GM23338 (cell line): ENCODE measurements at regions not wholly inside any gene's neighbourhood (a gene's known extent, or its start where the extent isn't known, plus 50 kb on each side); places are given as distances from the start of the nearest gene placed in this dataset.

Experiments
- ATAC-seq: fragments of 200-7000 bp; cut with Tn5 transposase; 3 replicates; pipeline ENCODE4 v1.9.1; 2020
- DNase-seq: peaks from one replicate; pipeline ENCODE4 v3.0.0-alpha.2; 2015; ENCODE audit warnings: low spot score
- H2AFZ ChIP-seq: fragments of 200-600 bp; sonication (generic); 2 replicates; pipeline ENCODE4 v1.8.0; 2016; ENCODE audit warnings: antibody characterized with exemption, mild to moderate bottlenecking, moderate library complexity
- H3F3A ChIP-seq: fragments of 200-600 bp; sonication (generic); replicated peaks from 2 replicates; pipeline ENCODE4 v1.8.0; 2017; ENCODE audit warnings: antibody characterized with exemption, mixed run types, low read depth
- H3K27ac ChIP-seq: fragments of 200-600 bp; sonication (generic); 2 replicates; pipeline ENCODE4 v1.6.1; 2016; ENCODE audit warnings: low read depth
- H3K27me3 ChIP-seq: fragments of 200-600 bp; sonication (generic); 2 replicates; pipeline ENCODE4 v1.8.0; 2016; ENCODE audit warnings: mild to moderate bottlenecking, mixed run types, moderate library complexity; ENCODE audit not compliant: insufficient read depth
- H3K36me3 ChIP-seq: fragments of 200-600 bp; sonication (generic); 2 replicates; pipeline ENCODE4 v1.8.0; 2016; ENCODE audit warnings: mild to moderate bottlenecking; ENCODE audit not compliant: insufficient read depth
- H3K4me1 ChIP-seq: fragments of 200-600 bp; sonication (generic); 2 replicates; pipeline ENCODE4 v1.8.0; 2016; ENCODE audit warnings: mild to moderate bottlenecking, moderate library complexity; ENCODE audit not compliant: insufficient read depth
- H3K4me2 ChIP-seq: fragments of 200-600 bp; sonication (generic); 2 replicates; pipeline ENCODE4 v1.7.1; 2017; ENCODE audit warnings: mixed run types
- H3K4me3 ChIP-seq: fragments of 200-600 bp; sonication (generic); 2 replicates; pipeline ENCODE4 v1.6.1; 2016; ENCODE audit warnings: mixed run types
- H3K79me2 ChIP-seq: fragments of 200-600 bp; sonication (generic); replicated peaks from 2 replicates; pipeline ENCODE4 v1.8.0; 2017; ENCODE audit warnings: mild to moderate bottlenecking; ENCODE audit not compliant: insufficient read depth
- H3K9me2 ChIP-seq: fragments of 200-600 bp; sonication (generic); 2 replicates; pipeline ENCODE4 v1.8.0; 2017; ENCODE audit not compliant: insufficient read depth
- H4K20me1 ChIP-seq: fragments of 200-600 bp; sonication (generic); replicated peaks from 2 replicates; pipeline ENCODE4 v1.8.0; 2017; ENCODE audit warnings: mild to moderate bottlenecking; ENCODE audit not compliant: insufficient read depth
- H3K27ac Mint-ChIP-seq: 2 replicates; pipeline ENCODE4 v1.8.0; 2020; ENCODE audit warnings: inconsistent platforms, mild to moderate bottlenecking, moderate library complexity, mixed read lengths
- H3K27me3 Mint-ChIP-seq: 3 replicates; pipeline ENCODE4 v1.8.0; 2022; ENCODE audit warnings: low read depth, mild to moderate bottlenecking, moderate library complexity, mixed read lengths, inconsistent platforms; ENCODE audit not compliant: insufficient read depth, poor library complexity
- H3K36me3 Mint-ChIP-seq: 3 replicates; pipeline ENCODE4 v1.8.0; 2021; ENCODE audit warnings: low read depth, mild to moderate bottlenecking, inconsistent platforms, moderate library complexity, mixed read lengths
- H3K4me1 Mint-ChIP-seq: 3 replicates; pipeline ENCODE4 v1.8.0; 2020; ENCODE audit warnings: mild to moderate bottlenecking, inconsistent platforms, mixed read lengths
- H3K4me3 Mint-ChIP-seq: 3 replicates; pipeline ENCODE4 v1.8.0; 2021; ENCODE audit warnings: moderate library complexity, mild to moderate bottlenecking, inconsistent platforms, mixed read lengths
- H3K9me3 Mint-ChIP-seq: 3 replicates; pipeline ENCODE4 v1.8.0; 2020; ENCODE audit warnings: moderate library complexity, mild to moderate bottlenecking, inconsistent platforms, mixed read lengths
- CREB1 ChIP-seq: fragments of 250-450 bp; sonication (Bioruptor Pico); IDR thresholded peaks from 2 replicates; pipeline ENCODE4 v1.5.0; 2020; ENCODE audit warnings: low read depth, mild to moderate bottlenecking, moderate library complexity
- CTCF ChIP-seq, 2 experiments: fragments of 200-600 bp in 1 of 2; sonication (generic) in 1 of 2; conservative IDR thresholded peaks; 2 replicates each; pipeline versions ENCODE4 v1.5.1 to v1.6.1; 2016 to 2017; ENCODE audit warnings: antibody characterized with exemption in 2 of 2, low read depth in 2 of 2, mild to moderate bottlenecking in 2 of 2, moderate library complexity in 1 of 2
- ETS1 ChIP-seq: IDR thresholded peaks from 2 replicates; pipeline ENCODE4 v1.6.1; 2016; ENCODE audit warnings: antibody characterized with exemption
- EZH2 ChIP-seq: fragments of 200-600 bp; sonication (generic); IDR thresholded peaks from one replicate; pipeline ENCODE4 v1.8.0; 2017; ENCODE audit warnings: antibody characterized with exemption, mild to moderate bottlenecking, low read depth; ENCODE audit not compliant: unreplicated experiment
- EZH2phosphoT487 ChIP-seq: fragments of 200-600 bp; sonication (generic); IDR thresholded peaks from one replicate; pipeline ENCODE4 v1.8.1; 2018; ENCODE audit warnings: antibody characterized with exemption; ENCODE audit not compliant: unreplicated experiment
- JUNB ChIP-seq: IDR thresholded peaks from one replicate; pipeline ENCODE4 v1.6.1; 2016; ENCODE audit warnings: antibody characterized with exemption; ENCODE audit not compliant: unreplicated experiment
- NANOG ChIP-seq: IDR thresholded peaks from 2 replicates; pipeline ENCODE4 v1.6.1; 2016; ENCODE audit warnings: antibody characterized with exemption, borderline replicate concordance
- REST ChIP-seq: IDR thresholded peaks from one replicate; pipeline ENCODE4 v1.6.1; 2018; ENCODE audit warnings: antibody characterized with exemption; ENCODE audit not compliant: unreplicated experiment
- STAT1 ChIP-seq: IDR thresholded peaks from one replicate; pipeline ENCODE4 v1.6.1; 2016; ENCODE audit warnings: antibody characterized with exemption; ENCODE audit not compliant: unreplicated experiment
- ZNF114 ChIP-seq: fragments of 250-450 bp; sonication (Bioruptor Pico); IDR thresholded peaks from 2 replicates; pipeline ENCODE4 v1.5.0; 2020; ENCODE audit warnings: mild to moderate bottlenecking, moderate library complexity
- ZNF462 ChIP-seq: fragments of 250-450 bp; sonication (Bioruptor Pico); IDR thresholded peaks from 2 replicates; pipeline ENCODE4 v1.5.0; 2020; ENCODE audit warnings: mild to moderate bottlenecking, moderate library complexity

GRCh38 chr3:56927855-56928254 lies 126.1 kb upstream of the ARHGEF3 start:
- Histone ChIP-seq H3K4me2 (no peak overlapping the region), H3K4me3 (no peak overlapping the region), H3F3A (no peaks in the 10 kb centered on the region), H3K36me3 (no peaks in the 10 kb centered on the region), H4K20me1 (no peaks in the 10 kb centered on the region; the same call in 1 of the 2 replicates), H3K79me2 (no peaks in the 10 kb centered on the region), H2AFZ (no peak overlapping the region), H3K27me3 (no peaks in the 10 kb centered on the region), H3K27ac (no peak overlapping the region), H3K9me2 (no peaks in the 10 kb centered on the region), H3K4me1 (peaks cover 15% of the 10 kb centered on the region)
- Mint-ChIP-seq H3K4me3 (no peak overlapping the region), H3K27ac (no peak overlapping the region), H3K9me3 (peaks cover under 1% of the 10 kb centered on the region; the same call in 1 of the 3 replicates), H3K4me1 (peaks cover 30% of the 10 kb centered on the region), H3K27me3 (peaks cover 2% of the 10 kb centered on the region), H3K36me3 (no peaks in the 10 kb centered on the region)
- no peak for TF ChIP-seq EZH2
- no peak for TF ChIP-seq ETS1
- no peak for TF ChIP-seq REST
- TF ChIP-seq NANOG: no peak
- TF ChIP-seq STAT1: no peak
- TF ChIP-seq ZNF462 (CRISPR knock-in tag): no peak
- no peak for TF ChIP-seq JUNB
- no peak for TF ChIP-seq CTCF (conservative IDR thresholded peaks at IDR 0.05; ENCODE audit: low read depth in 2 of 2)
- no peak for TF ChIP-seq ZNF114 (CRISPR knock-in tag)
- TF ChIP-seq CREB1 (CRISPR knock-in tag): no peak
- no peak for TF ChIP-seq EZH2phosphoT487
- ATAC-seq: no peak
- no peak for DNase-seq
